Adrenal gland (tissue), 9 donors: ENCODE measurements at regions not wholly inside any gene's neighbourhood (a gene's known extent, or its start where the extent isn't known, plus 50 kb on each side); places are given as distances from the start of the nearest gene placed in this dataset.

Source experiments
- DNase-seq, 7 donors: peaks; one replicate each; pipeline ENCODE4 v3.0.0-alpha.2; 2019 to 2020
- H3K27ac ChIP-seq, 5 donors: fragments of 200-600 bp; sonication (generic) in 4 of 5; 1 replicate in 3 of 5; 2 replicates in 2 of 5; pipeline versions ENCODE4 v1.5.1 to v1.8.0; 2016 to 2020; ENCODE audit warnings: mild to moderate bottlenecking in 1 of 5
- H3K27me3 ChIP-seq: fragments of 200-600 bp; 2 replicates; pipeline ENCODE4 v1.8.0; 2021
- H3K36me3 ChIP-seq, 2 donors: fragments of 200-600 bp; replicated peaks in 1 of 2; 1 replicate in 1 of 2; 2 replicates in 1 of 2; pipeline versions ENCODE4 v1.5.1 to v1.8.0; 2018 to 2022
- H3K4me1 ChIP-seq, 2 donors: fragments of 200-600 bp; replicated peaks in 1 of 2; 1 replicate in 1 of 2; 2 replicates in 1 of 2; pipeline versions ENCODE4 v1.5.1 to v1.8.0; 2018 to 2021
- H3K4me3 ChIP-seq, 4 donors: fragments of 200-600 bp; sonication (generic) in 3 of 4; one replicate each; pipeline ENCODE4 v1.5.1; 2016 to 2018
- H3K9me3 ChIP-seq, 3 donors: fragments of 200-600 bp; sonication (generic) in 1 of 3; replicated peaks in 1 of 3; 1 replicate in 2 of 3; 2 replicates in 1 of 3; pipeline versions ENCODE4 v1.5.1 to v1.8.0; 2016 to 2021
- POLR2A ChIP-seq, 2 donors: fragments of 450-650 bp; IDR thresholded peaks; one replicate each; pipeline ENCODE4 v1.6.1; 2017; ENCODE audit warnings: antibody characterized with exemption in 2 of 2, mild to moderate bottlenecking in 2 of 2, moderate library complexity in 1 of 2
- WGBS, 4 donors: extraction: QIAGEN DNeasy Blood & Tissue Kit in 2 of 4; methylation state at CpG; one replicate each; pipeline versions ENCODE4 v1.1.5 to v1.1.7; 2013 to 2017; 5-methylcytosine and 5-hydroxymethylcytosine counted together
- intact Hi-C, 2 donors: fragments of 100-400 bp; cut with DNase I; formaldehyde crosslinking; loops; one replicate each; pipeline versions ENCODE4 v1.14.1 to v1.15.0; 2022 to 2023
- TF ChIP-seq, protein P1 (sequence below), 6 experiments: fragments of 450-650 bp in 4 of 6; fragments of 200-600 bp in 2 of 6; sonication (generic) in 1 of 6; IDR thresholded peaks; 1 replicate in 5 of 6; 2 replicates in 1 of 6; pipeline versions ENCODE4 v1.5.1 to v1.8.0; 2016 to 2021; ENCODE audit warnings: antibody characterized with exemption in 6 of 6, mild to moderate bottlenecking in 2 of 6, moderate library complexity in 1 of 6
- donor health status: healthy with polysubstance abuse.
- donor health status: Bipolar disorder and iron deficiency.
- donor health status: DM: yes; HTN: yes; CAD: no.
- donor health status: DM: no; HTN: no; CAD: no.
- donor health status: DM: no; HTN: no; CAD: no.

DNA sequence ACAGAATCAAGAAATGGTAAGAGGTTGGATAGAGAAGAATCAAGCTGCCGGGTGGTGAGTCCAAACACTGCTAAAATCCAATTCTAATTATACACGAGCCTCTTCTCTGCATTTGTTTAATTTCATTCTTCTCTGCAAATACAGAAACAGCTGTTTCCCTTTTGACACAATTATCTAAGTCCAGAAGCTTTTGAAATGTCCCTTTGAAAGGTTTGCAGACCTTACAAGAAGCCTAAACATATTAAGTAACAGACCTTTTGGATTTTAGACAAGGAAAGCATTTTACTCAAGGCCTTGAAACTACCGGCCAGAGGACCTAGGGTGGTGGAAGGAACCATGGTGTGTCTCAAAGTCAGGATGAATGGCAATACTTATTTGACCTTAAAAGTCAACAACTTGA, 403.8 kb upstream of the ADAMTS9 start:
- TF ChIP-seq, protein P1, sequence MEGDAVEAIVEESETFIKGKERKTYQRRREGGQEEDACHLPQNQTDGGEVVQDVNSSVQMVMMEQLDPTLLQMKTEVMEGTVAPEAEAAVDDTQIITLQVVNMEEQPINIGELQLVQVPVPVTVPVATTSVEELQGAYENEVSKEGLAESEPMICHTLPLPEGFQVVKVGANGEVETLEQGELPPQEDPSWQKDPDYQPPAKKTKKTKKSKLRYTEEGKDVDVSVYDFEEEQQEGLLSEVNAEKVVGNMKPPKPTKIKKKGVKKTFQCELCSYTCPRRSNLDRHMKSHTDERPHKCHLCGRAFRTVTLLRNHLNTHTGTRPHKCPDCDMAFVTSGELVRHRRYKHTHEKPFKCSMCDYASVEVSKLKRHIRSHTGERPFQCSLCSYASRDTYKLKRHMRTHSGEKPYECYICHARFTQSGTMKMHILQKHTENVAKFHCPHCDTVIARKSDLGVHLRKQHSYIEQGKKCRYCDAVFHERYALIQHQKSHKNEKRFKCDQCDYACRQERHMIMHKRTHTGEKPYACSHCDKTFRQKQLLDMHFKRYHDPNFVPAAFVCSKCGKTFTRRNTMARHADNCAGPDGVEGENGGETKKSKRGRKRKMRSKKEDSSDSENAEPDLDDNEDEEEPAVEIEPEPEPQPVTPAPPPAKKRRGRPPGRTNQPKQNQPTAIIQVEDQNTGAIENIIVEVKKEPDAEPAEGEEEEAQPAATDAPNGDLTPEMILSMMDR (IDR thresholded peaks at IDR 0.05), result no peak
- no peak for TF ChIP-seq POLR2A (IDR thresholded peaks at IDR 0.05)
- Histone ChIP-seq H3K4me3 (no peak overlapping the region), H3K4me1 (no peaks in the 10 kb centered on the region), H3K27me3 (no peaks in the 10 kb centered on the region), H3K27ac (no peak overlapping the region), H3K36me3 (no peaks in the 10 kb centered on the region), H3K9me3 (no peaks in the 10 kb centered on the region)
- DNase-seq, result no peak
- 65 to 78% (median 73%) methylated on average over 3 of the region's 3 CpGs for WGBS, 4 donors
- intact Hi-C loops, result no loop called here

- intact Hi-C loops, result no loop called here
- Histone ChIP-seq H3K4me1 (no peaks in the 10 kb centered on the region), H3K36me3 (no peaks in the 10 kb centered on the region), H3K9me3 (no peaks in the 10 kb centered on the region), H3K27ac (no peak overlapping the region), H3K4me3 (no peak overlapping the region), H3K27me3 (no peaks in the 10 kb centered on the region)
- 46 to 53% (median 48%) methylated on average over 4 of the region's 4 CpGs for WGBS, 4 donors
- no peak for TF ChIP-seq POLR2A (IDR thresholded peaks at IDR 0.05)
- TF ChIP-seq, protein P1 (IDR thresholded peaks at IDR 0.05), result no peak
- DNase-seq, result no peak
Observed at GRCh38 chr3:65083240-65083639, 395.4 kb upstream of the ADAMTS9 start.

DNA sequence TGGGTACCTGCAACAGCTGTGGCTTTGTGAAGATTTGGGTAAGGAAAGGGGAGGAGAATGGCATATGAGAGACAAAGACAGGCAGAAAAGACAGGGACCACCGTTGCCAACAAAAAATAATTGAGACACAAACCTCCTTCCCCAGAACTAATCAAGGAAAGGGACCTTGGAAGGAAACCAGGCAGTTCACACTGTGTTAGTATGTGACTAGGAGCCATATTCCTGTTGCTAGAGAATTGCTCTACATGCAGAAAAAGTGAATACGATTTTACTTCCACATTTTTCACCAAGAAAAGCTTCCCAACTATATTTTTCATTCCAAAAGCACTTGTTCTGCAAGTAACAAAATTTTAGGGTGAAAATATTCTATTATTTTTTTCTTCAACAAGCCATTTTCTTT, 393.7 kb upstream of the ADAMTS9 start:
- WGBS, 4 donors, result 47 to 68% (median 59%) methylated on average over 2 of the region's 2 CpGs
- Histone ChIP-seq H3K36me3 (no peaks in the 10 kb centered on the region), H3K9me3 (no peaks in the 10 kb centered on the region), H3K27ac (no peak overlapping the region), H3K27me3 (no peaks in the 10 kb centered on the region), H3K4me3 (no peak overlapping the region), H3K4me1 (no peaks in the 10 kb centered on the region)
- TF ChIP-seq, protein P1 (IDR thresholded peaks at IDR 0.05), result no peak
- TF ChIP-seq POLR2A (IDR thresholded peaks at IDR 0.05), result no peak
- intact Hi-C loops, result no loop called here
- no peak for DNase-seq

DNA sequence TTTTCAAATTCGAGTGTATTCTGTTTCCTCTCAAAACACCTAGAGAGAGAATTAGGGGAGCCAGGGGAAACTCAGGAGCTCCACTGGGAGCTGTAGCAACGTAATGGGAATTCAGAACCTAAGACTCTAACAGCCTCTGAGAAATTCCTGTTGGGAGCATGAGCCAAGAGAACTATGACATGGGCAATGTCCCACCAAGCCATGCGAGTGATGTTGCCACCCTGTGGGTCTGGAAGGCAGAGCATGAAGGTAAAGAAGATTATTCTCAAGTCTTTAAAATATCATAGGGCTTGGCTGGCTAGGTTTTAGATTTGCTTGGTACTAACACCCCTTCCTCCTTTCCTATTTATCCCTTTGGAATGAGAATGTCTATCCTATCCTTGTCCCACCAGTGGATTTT, 392.6 kb upstream of the ADAMTS9 start:
- 69 to 80% (median 73%) methylated on average over 3 of the region's 3 CpGs for WGBS, 4 donors
- intact Hi-C loops, result no loop called here
- H3K36me3 ChIP-seq, result no peaks in the 10 kb centered on the region
- no peaks in the 10 kb centered on the region for H3K27me3 ChIP-seq
- TF ChIP-seq, protein P1 (IDR thresholded peaks at IDR 0.05), result no peak
- no peak for TF ChIP-seq POLR2A (IDR thresholded peaks at IDR 0.05)
- no peak overlapping the region for H3K4me3 ChIP-seq
- DNase-seq, result no peak
- H3K9me3 ChIP-seq, result no peaks in the 10 kb centered on the region
- no peak overlapping the region for H3K27ac ChIP-seq
- no peaks in the 10 kb centered on the region for H3K4me1 ChIP-seq
